ENCODE measurements at regions not wholly inside any gene's neighbourhood (a gene's known extent, or its start where the extent isn't known, plus 50 kb on each side); places are given as distances from the start of the nearest gene placed in this dataset.
"Not testable (repeated sequence)": the region's sequence is repeated elsewhere in the genome, so short reads cannot be mapped to it uniquely, and the experiment has no call there.

DNA sequence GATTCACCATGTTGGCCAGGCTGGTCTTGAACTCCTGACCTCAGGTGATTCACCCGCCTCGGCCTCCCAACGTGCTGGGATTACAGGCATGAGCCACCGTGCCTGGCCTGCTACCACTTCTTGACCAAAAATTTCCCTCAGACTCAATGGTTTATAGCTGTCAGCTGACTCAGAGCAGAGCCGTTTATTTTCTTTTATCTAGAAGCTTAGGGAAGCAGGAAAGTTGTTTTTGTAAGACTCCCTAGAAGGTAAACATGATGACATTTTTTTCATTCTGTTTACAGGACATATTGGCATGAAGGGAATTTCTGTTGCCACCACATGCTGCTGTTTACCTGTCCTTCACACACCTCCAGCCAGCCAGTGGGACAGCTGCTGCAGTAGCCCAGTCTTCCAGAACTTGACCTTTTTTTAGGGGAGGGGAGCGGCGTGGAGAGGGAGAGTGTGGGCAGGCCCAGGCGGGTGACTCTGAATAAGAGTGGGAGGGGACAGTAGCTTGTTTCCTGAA, 56.1 kb upstream of the PTPRJ start:
- CTCF ChIA-PET = interaction anchor here (1.4 to 1.6 kb wide), 2 partner anchors 11 to 185 kb away, joined by 4 to 10 read pairs; no protein-coding TSS in a partner anchor
- Histone ChIP-seq H2AFZ (ENCODE audit: low read depth, low read length, poor library complexity, severe bottlenecking) (peak overlapping the region; percentile 92), H3K9ac (ENCODE audit: low read length) (peak overlapping the region; percentile 33), H3K36me3 (ENCODE audit: control insufficient read depth in 1 of 2, insufficient read depth in 2 of 2, low read length in 2 of 2) (no peaks in the 10 kb centered on the region), H3K79me2 (ENCODE audit: insufficient read depth, low read length) (no peaks in the 10 kb centered on the region), H3K4me2 (ENCODE audit: low read length) (peak overlapping the region; percentile 68), H3K4me3 (replicated peaks in 1 of 2; ENCODE audit: low read depth in 1 of 2, low read length in 2 of 2) (no peak overlapping the region), H3K4me1 (ENCODE audit: control insufficient read depth in 1 of 2, insufficient read depth in 2 of 2, low read length in 2 of 2) (peaks cover 21 to 29% of the 10 kb centered on the region in 2 experiments), H4K20me1 (ENCODE audit: insufficient read depth) (no peaks in the 10 kb centered on the region), H3K9me3 (ENCODE audit: control insufficient read depth in 1 of 2, insufficient read depth in 1 of 2, low read depth in 1 of 2, low read length in 2 of 2) (no peaks in the 10 kb centered on the region), H3K9me2 (ENCODE audit: insufficient read depth) (no peaks in the 10 kb centered on the region), H3K27ac (ENCODE audit: low read depth, low read length) (peak overlapping the region; percentile 64), H3K27me3 (ENCODE audit: insufficient read depth, low read length) (no peaks in the 10 kb centered on the region)
- DNase-seq (ENCODE audit: low read depth, low spot score) (peak; percentile 41), ATAC-seq (peak; percentile 82)
- intact Hi-C loops (cut with micrococcal nuclease) = no loop called here
- POLR2A ChIA-PET = interaction anchor here (0.8 kb wide), 1 partner anchor 13 kb away, joined by 5 read pairs; no protein-coding TSS in a partner anchor
- RAD21 ChIA-PET (ENCODE audit: low non-redundant PET in 1 of 2, low total read pairs in 2 of 2, uncharacterized antibody in 2 of 2, unreplicated experiment in 2 of 2) = interaction anchor here (0.7 to 0.9 kb wide), 2 partner anchors 21 to 185 kb away, joined by 3 to 4 read pairs; no protein-coding TSS in a partner anchor
- BruUV-seq (replicated peaks) = no TSS peak
- 0 out of 2 replicates have a peak, but pooled peaks have one; percentile 35 for TF ChIP-seq CBX3 (IDR thresholded peaks at IDR 0.05; ENCODE audit: low read depth)
- TF ChIP-seq SIN3A (IDR thresholded peaks at IDR 0.05; ENCODE audit: low read depth) = no peak
- peak; percentile 24; the same call in 1 of the 2 replicates for TF ChIP-seq SP1 (IDR thresholded peaks at IDR 0.05; ENCODE audit: low read depth)
- TF ChIP-seq SRF (IDR thresholded peaks at IDR 0.05; ENCODE audit: low read depth) = no peak
- peak; percentile 31; the same call in 1 of the 2 replicates for TF ChIP-seq FOSL1 (IDR thresholded peaks at IDR 0.05; ENCODE audit: low read depth)

DNA sequence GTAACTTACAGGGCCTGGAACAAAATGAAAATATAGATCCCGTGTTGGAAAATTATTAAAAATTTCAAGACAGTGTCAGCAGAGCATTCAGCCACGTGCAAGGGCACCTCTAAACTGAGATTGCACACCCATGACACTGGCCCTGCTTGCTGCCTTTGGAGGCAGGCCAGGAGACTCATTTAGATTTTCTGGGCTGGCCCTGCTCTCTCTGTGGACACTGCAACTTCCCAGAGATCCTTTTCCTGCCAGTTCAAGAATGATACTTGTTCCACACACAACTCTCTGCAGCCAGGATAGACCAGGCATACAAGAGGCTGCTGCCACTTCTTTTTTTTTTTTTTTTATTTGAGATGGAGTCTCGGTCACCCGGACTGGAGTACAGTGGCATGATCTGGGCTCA, 56.7 kb upstream of the PTPRJ start:
- Histone ChIP-seq H3K4me3 (replicated peaks in 1 of 2; ENCODE audit: low read depth in 1 of 2, low read length in 2 of 2) (no peak overlapping the region), H4K20me1 (ENCODE audit: insufficient read depth) (no peaks in the 10 kb centered on the region), H3K9me2 (ENCODE audit: insufficient read depth) (no peaks in the 10 kb centered on the region), H3K36me3 (ENCODE audit: control insufficient read depth in 1 of 2, insufficient read depth in 2 of 2, low read length in 2 of 2) (no peaks in the 10 kb centered on the region), H3K27ac (ENCODE audit: low read depth, low read length) (peak overlapping the region; percentile 64), H3K4me1 (ENCODE audit: control insufficient read depth in 1 of 2, insufficient read depth in 2 of 2, low read length in 2 of 2) (peaks cover 26 to 34% of the 10 kb centered on the region in 2 experiments), H3K79me2 (ENCODE audit: insufficient read depth, low read length) (no peaks in the 10 kb centered on the region), H3K27me3 (ENCODE audit: insufficient read depth, low read length) (no peaks in the 10 kb centered on the region), H3K9me3 (ENCODE audit: control insufficient read depth in 1 of 2, insufficient read depth in 1 of 2, low read depth in 1 of 2, low read length in 2 of 2) (no peaks in the 10 kb centered on the region), H3K4me2 (ENCODE audit: low read length) (peak overlapping the region; percentile 68), H3K9ac (ENCODE audit: low read length) (no peak overlapping the region), H2AFZ (ENCODE audit: low read depth, low read length, poor library complexity, severe bottlenecking) (no peak overlapping the region)
- intact Hi-C loops (cut with micrococcal nuclease) = no loop called here
- no peak for DNase-seq (ENCODE audit: low read depth, low spot score)
- POLR2A ChIA-PET = no interaction called here
- RAD21 ChIA-PET (ENCODE audit: low non-redundant PET in 1 of 2, low total read pairs in 2 of 2, uncharacterized antibody in 2 of 2, unreplicated experiment in 2 of 2) = interaction anchor here in 1 of 2 experiments (0.7 kb wide), 1 partner anchor 22 kb away, joined by 3 read pairs; no protein-coding TSS in a partner anchor
- CTCF ChIA-PET = interaction anchor here (1.4 kb wide), 1 partner anchor 186 kb away, joined by 4 read pairs; no protein-coding TSS in a partner anchor
- peak; percentile 4; the same call in 1 of the 2 replicates for ATAC-seq
- no peak for TF ChIP-seq EGR1 (IDR thresholded peaks at IDR 0.05; ENCODE audit: low read depth)
- no TSS peak for BruUV-seq (replicated peaks)

- POLR2A ChIA-PET; H3K36me3 ChIP-seq (ENCODE audit: control insufficient read depth in 1 of 2, insufficient read depth in 2 of 2, low read length in 2 of 2); BruUV-seq (replicated peaks); H3K27ac ChIP-seq (ENCODE audit: low read depth, low read length); H2AFZ ChIP-seq (ENCODE audit: low read depth, low read length, poor library complexity, severe bottlenecking); intact Hi-C loops (cut with micrococcal nuclease); H3K4me2 ChIP-seq (ENCODE audit: low read length); ATAC-seq; H3K4me3 ChIP-seq (replicated peaks in 1 of 2; ENCODE audit: low read depth in 1 of 2, low read length in 2 of 2); DNase-seq (ENCODE audit: low read depth, low spot score); RAD21 ChIA-PET (ENCODE audit: low non-redundant PET in 1 of 2, low total read pairs in 2 of 2, uncharacterized antibody in 2 of 2, unreplicated experiment in 2 of 2); H3K9ac ChIP-seq (ENCODE audit: low read length); H3K79me2 ChIP-seq (ENCODE audit: insufficient read depth, low read length); H4K20me1 ChIP-seq (ENCODE audit: insufficient read depth); H3K27me3 ChIP-seq (ENCODE audit: insufficient read depth, low read length); CTCF ChIA-PET; H3K9me2 ChIP-seq (ENCODE audit: insufficient read depth); H3K9me3 ChIP-seq (ENCODE audit: control insufficient read depth in 1 of 2, insufficient read depth in 1 of 2, low read depth in 1 of 2, low read length in 2 of 2): not testable (repeated sequence)
- H3K4me1 ChIP-seq (ENCODE audit: control insufficient read depth in 1 of 2, insufficient read depth in 2 of 2, low read length in 2 of 2) = peaks cover 43 to 51% of the 10 kb centered on the region in 2 experiments
Observed at GRCh38 chr11:47921080-47921555, 59.2 kb upstream of the PTPRJ start.
